ENCODE measurements at regions not wholly inside any gene's neighbourhood (a gene's known extent, or its start where the extent isn't known, plus 50 kb on each side); places are given as distances from the start of the nearest gene placed in this dataset.
A peak's percentile ranks its signal among the peaks of the same experiment; 100 is the strongest.

- no peak overlapping the region for H3K27ac ChIP-seq (ENCODE audit: low read depth, low read length)
- ChIA-PET CTCF (no interaction called here), POLR2A (no interaction called here), RAD21 (ENCODE audit: low non-redundant PET in 1 of 2, low total read pairs in 2 of 2, uncharacterized antibody in 2 of 2, unreplicated experiment in 2 of 2) (no interaction called here)
- ATAC-seq, result no peak
- no peaks in the 10 kb centered on the region for H3K9me3 ChIP-seq (ENCODE audit: control insufficient read depth in 1 of 2, insufficient read depth in 1 of 2, low read depth in 1 of 2, low read length in 2 of 2)
- no peak overlapping the region for H3K4me3 ChIP-seq (replicated peaks in 1 of 2; ENCODE audit: low read depth in 1 of 2, low read length in 2 of 2)
- H3K4me1 ChIP-seq (ENCODE audit: control insufficient read depth in 1 of 2, insufficient read depth in 2 of 2, low read length in 2 of 2), result no peaks in the 10 kb centered on the region
- H3K4me2 ChIP-seq (ENCODE audit: low read length), result no peak overlapping the region
- BruUV-seq (replicated peaks), result no TSS peak
- no peaks in the 10 kb centered on the region for H3K79me2 ChIP-seq (ENCODE audit: insufficient read depth, low read length)
- H3K9me2 ChIP-seq (ENCODE audit: insufficient read depth), result no peaks in the 10 kb centered on the region
- H3K9ac ChIP-seq (ENCODE audit: low read length), result no peak overlapping the region
- H2AFZ ChIP-seq (ENCODE audit: low read depth, low read length, poor library complexity, severe bottlenecking), result no peak overlapping the region
- peak; percentile 3 for DNase-seq (ENCODE audit: low read depth, low spot score)
- no peaks in the 10 kb centered on the region for H3K36me3 ChIP-seq (ENCODE audit: control insufficient read depth in 1 of 2, insufficient read depth in 2 of 2, low read length in 2 of 2)
- H4K20me1 ChIP-seq (ENCODE audit: insufficient read depth), result no peaks in the 10 kb centered on the region
- no peaks in the 10 kb centered on the region; the same call in 1 of the 2 replicates for H3K27me3 ChIP-seq (ENCODE audit: insufficient read depth, low read length)
- TF ChIP-seq ZNF274 (IDR thresholded peaks at IDR 0.05; ENCODE audit: low read depth, low read length) (no peak), FOSL1 (IDR thresholded peaks at IDR 0.05; ENCODE audit: low read depth) (peak; percentile 40; the same call in 1 of the 2 replicates)
- intact Hi-C loops (cut with micrococcal nuclease), result no loop called here
These were observed 204.4 kb upstream of the TMEM72 start for GRCh38 chr10:44706745-44707144.

GRCh38 chr10:44713307-44713706 lies 197.8 kb upstream of the TMEM72 start:
- Histone ChIP-seq H3K9me2 (ENCODE audit: insufficient read depth) (no peaks in the 10 kb centered on the region), H3K9ac (ENCODE audit: low read length) (no peak overlapping the region), H3K4me2 (ENCODE audit: low read length) (no peak overlapping the region), H3K27me3 (ENCODE audit: insufficient read depth, low read length) (peaks cover 24% of the 10 kb centered on the region), H3K9me3 (ENCODE audit: control insufficient read depth in 1 of 2, insufficient read depth in 1 of 2, low read depth in 1 of 2, low read length in 2 of 2) (no peaks in the 10 kb centered on the region), H3K4me1 (ENCODE audit: control insufficient read depth in 1 of 2, insufficient read depth in 2 of 2, low read length in 2 of 2) (no peaks in the 10 kb centered on the region), H2AFZ (ENCODE audit: low read depth, low read length, poor library complexity, severe bottlenecking) (no peak overlapping the region), H3K36me3 (ENCODE audit: control insufficient read depth in 1 of 2, insufficient read depth in 2 of 2, low read length in 2 of 2) (no peaks in the 10 kb centered on the region), H3K27ac (ENCODE audit: low read depth, low read length) (no peak overlapping the region), H3K4me3 (replicated peaks in 1 of 2; ENCODE audit: low read depth in 1 of 2, low read length in 2 of 2) (no peak overlapping the region), H3K79me2 (ENCODE audit: insufficient read depth, low read length) (no peaks in the 10 kb centered on the region), H4K20me1 (ENCODE audit: insufficient read depth) (no peaks in the 10 kb centered on the region; the same call in 1 of the 2 replicates)
- no TSS peak for BruUV-seq (replicated peaks)
- RAD21 ChIA-PET (ENCODE audit: low non-redundant PET in 1 of 2, low total read pairs in 2 of 2, uncharacterized antibody in 2 of 2, unreplicated experiment in 2 of 2), result no interaction called here
- CTCF ChIA-PET, result no interaction called here
- intact Hi-C loops (cut with micrococcal nuclease), result no loop called here
- POLR2A ChIA-PET, result no interaction called here
- no peak for DNase-seq (ENCODE audit: low read depth, low spot score)
- ATAC-seq, result no peak
- TF ChIP-seq FOSL1 (IDR thresholded peaks at IDR 0.05; ENCODE audit: low read depth), result no peak
- TF ChIP-seq ZFX (IDR thresholded peaks at IDR 0.05), result no peak
- TF ChIP-seq CEBPB (IDR thresholded peaks at IDR 0.05; ENCODE audit: low read depth), result no peak
- TF ChIP-seq SIN3A (IDR thresholded peaks at IDR 0.05; ENCODE audit: low read depth), result no peak
- no peak for TF ChIP-seq POLR2A (IDR thresholded peaks at IDR 0.05; ENCODE audit: borderline replicate concordance, extremely low read depth, insufficient read depth, insufficient read length)
- no peak for TF ChIP-seq CTCF (IDR thresholded peaks at IDR 0.05 in 2 of 3, conservative IDR thresholded peaks at IDR 0.05 in 1 of 3; ENCODE audit: borderline replicate concordance in 1 of 3, insufficient read depth in 1 of 3, low read depth in 2 of 3, low read length in 2 of 3)
- TF ChIP-seq ATF3 (IDR thresholded peaks at IDR 0.05), result no peak
- no peak for TF ChIP-seq JUND (IDR thresholded peaks at IDR 0.05)
- no peak for TF ChIP-seq REST (IDR thresholded peaks at IDR 0.05; ENCODE audit: low read depth)
- TF ChIP-seq POLR2AphosphoS5 (IDR thresholded peaks at IDR 0.05; ENCODE audit: low read depth, low read length), result no peak
- TF ChIP-seq TCF7L2 (IDR thresholded peaks at IDR 0.05; ENCODE audit: borderline replicate concordance, extremely low read depth, insufficient read depth, insufficient read length), result no peak
- no peak for TF ChIP-seq MAX (IDR thresholded peaks at IDR 0.05)
- TF ChIP-seq CBX3 (IDR thresholded peaks at IDR 0.05; ENCODE audit: low read depth), result no peak
- no peak for TF ChIP-seq SRF (IDR thresholded peaks at IDR 0.05; ENCODE audit: low read depth)
- no peak for TF ChIP-seq YY1 (IDR thresholded peaks at IDR 0.05; ENCODE audit: extremely low read depth, insufficient replicate concordance, low read depth, low read length)
- TF ChIP-seq SP1 (IDR thresholded peaks at IDR 0.05; ENCODE audit: low read depth), result no peak

Measured in HCT116 (cell line).